H1 (cell line): ENCODE measurements at regions not wholly inside any gene's neighbourhood (a gene's known extent, or its start where the extent isn't known, plus 50 kb on each side); places are given as distances from the start of the nearest gene placed in this dataset.

Experiments
- ASH2L ChIP-seq: fragments of 200-600, 300-600 bp; sonication (generic); IDR thresholded peaks from one replicate; pipeline ENCODE4 v1.7.1; 2017; ENCODE audit warnings: low read length
- BACH1 ChIP-seq: IDR thresholded peaks from 2 replicates; pipeline ENCODE4 v1.6.1; 2012; ENCODE audit warnings: low read length, improper control_type of control experiment
- CTCF ChIP-seq, 3 experiments: IDR thresholded peaks; 1 replicate in 2 of 3; 2 replicates in 1 of 3; pipeline versions ENCODE4 v1.5.1 to v1.6.1; 2011; ENCODE audit warnings: low read length in 3 of 3, mild to moderate bottlenecking in 3 of 3, inconsistent platforms in 2 of 3, low read depth in 1 of 3, moderate library complexity in 1 of 3; ENCODE audit not compliant: insufficient read depth in 1 of 3; ENCODE audit errors: control extremely low read depth in 1 of 3
- EP300 ChIP-seq, 2 experiments: IDR thresholded peaks; 1 replicate in 1 of 2; 2 replicates in 1 of 2; pipeline ENCODE4 v1.6.1; 2011 to 2012; ENCODE audit warnings: low read depth in 2 of 2, low read length in 2 of 2, mild to moderate bottlenecking in 2 of 2, borderline replicate concordance in 1 of 2, inconsistent platforms in 1 of 2, moderate library complexity in 1 of 2
- NRF1 ChIP-seq: IDR thresholded peaks from 2 replicates; pipeline ENCODE4 v1.6.1; 2011; ENCODE audit warnings: mild to moderate bottlenecking, low read depth, low read length, improper control_type of control experiment
- POLR2A ChIP-seq, 2 experiments: IDR thresholded peaks; 1 replicate in 1 of 2; 2 replicates in 1 of 2; pipeline ENCODE4 v1.6.1; 2011; ENCODE audit warnings: low read depth in 2 of 2, low read length in 2 of 2, mild to moderate bottlenecking in 2 of 2; ENCODE audit errors: control extremely low read depth in 1 of 2
- RFX5 ChIP-seq: IDR thresholded peaks from 2 replicates; pipeline ENCODE4 v1.6.1; 2011; ENCODE audit warnings: low read depth, low read length, improper control_type of control experiment, borderline replicate concordance
- SUZ12 ChIP-seq: fragments of 200-600 bp; sonication (generic); IDR thresholded peaks from 2 replicates; pipeline ENCODE4 v1.6.1; 2012; ENCODE audit warnings: mild to moderate bottlenecking, inconsistent platforms, low read length, moderate library complexity, mixed read lengths
- TEAD4 ChIP-seq: IDR thresholded peaks from 2 replicates; pipeline ENCODE4 v1.6.1; 2012; ENCODE audit warnings: low read depth, low read length, inconsistent platforms, mixed read lengths
- YY1 ChIP-seq: IDR thresholded peaks from 2 replicates; pipeline ENCODE4 v1.6.1; 2011; ENCODE audit warnings: low read depth, mild to moderate bottlenecking, low read length
- ZNF274 ChIP-seq: IDR thresholded peaks from 2 replicates; pipeline ENCODE4 v1.7.0; 2012; ENCODE audit warnings: low read length, borderline replicate concordance; ENCODE audit errors: extremely low read depth

DNA sequence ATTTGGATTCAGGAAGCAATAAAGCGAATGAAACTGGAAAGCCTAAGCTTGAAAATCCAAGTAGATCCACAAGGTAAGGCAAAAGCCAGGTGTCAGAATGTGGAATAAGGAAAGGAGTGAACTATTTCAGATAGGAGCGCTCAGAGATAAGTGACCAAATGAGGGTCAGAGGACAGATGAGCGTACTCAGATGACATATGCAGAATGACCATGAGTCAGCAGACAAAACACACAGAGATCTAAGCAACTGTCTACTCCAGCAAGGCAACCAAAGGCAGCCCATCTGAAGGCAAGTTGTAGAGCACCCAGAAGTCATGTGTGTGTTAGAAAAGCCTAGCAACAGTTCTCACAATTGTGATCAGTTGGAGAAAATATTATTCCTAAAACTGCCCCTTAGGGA is 548.4 kb upstream of the FSHR start:
- no peak for TF ChIP-seq NRF1
- TF ChIP-seq SUZ12 = no peak
- TF ChIP-seq ASH2L = no peak
- no peak for TF ChIP-seq CTCF (IDR thresholded peaks at IDR 0.05; ENCODE audit: control extremely low read depth in 1 of 3, insufficient read depth in 1 of 3, low read depth in 1 of 3, low read length in 3 of 3)
- TF ChIP-seq POLR2A (IDR thresholded peaks at IDR 0.05; ENCODE audit: control extremely low read depth in 1 of 2, low read depth in 2 of 2, low read length in 2 of 2) = no peak
- no peak for TF ChIP-seq YY1
- no peak for TF ChIP-seq RFX5
- no peak for TF ChIP-seq BACH1
- TF ChIP-seq ZNF274 = no peak
- no peak for TF ChIP-seq TEAD4
- no peak for TF ChIP-seq EP300 (IDR thresholded peaks at IDR 0.05; ENCODE audit: borderline replicate concordance in 1 of 2, low read depth in 2 of 2, low read length in 2 of 2)
